ENCODE measurements at regions not wholly inside any gene's neighbourhood (a gene's known extent, or its start where the extent isn't known, plus 50 kb on each side); places are given as distances from the start of the nearest gene placed in this dataset.

DNA sequence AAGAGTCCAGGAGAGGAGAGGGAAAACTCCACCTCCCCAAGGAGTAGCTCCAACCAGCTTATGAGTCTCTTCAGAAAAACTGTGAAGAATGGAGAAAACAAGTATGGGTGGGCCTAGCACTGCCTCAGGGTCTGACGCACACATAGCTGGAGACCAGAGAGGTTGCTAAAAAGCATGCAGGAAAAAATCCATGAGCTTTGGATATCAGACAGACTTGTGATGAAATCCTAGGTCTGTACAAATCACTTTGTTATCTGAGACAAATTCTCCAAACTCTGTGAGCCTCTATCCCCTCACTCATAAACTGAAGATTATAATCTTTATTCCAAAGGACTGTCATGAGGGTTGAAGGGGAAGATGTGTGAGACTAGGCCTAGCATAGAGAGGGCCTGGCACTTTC lies 141.5 kb upstream of the FGGY start:
- peaks cover 18% of the 10 kb centered on the region for H3K4me1 ChIP-seq (ENCODE audit: control insufficient read depth, insufficient read depth, low read length)
- DNase-seq (ENCODE audit: low read depth in 4 of 6, low spot score in 6 of 6) = no peak
- no peak overlapping the region for H3K4me3 ChIP-seq (ENCODE audit: low read depth, low read length)
- peaks cover 7% of the 10 kb centered on the region for H3K9me3 ChIP-seq (ENCODE audit: control insufficient read depth, insufficient read depth, low read length)
- H3K36me3 ChIP-seq (ENCODE audit: control insufficient read depth, insufficient read depth, low read length) = no peaks in the 10 kb centered on the region
- no peak overlapping the region for H3K27ac ChIP-seq (ENCODE audit: low read depth, low read length)
- WGBS (ENCODE audit: insufficient coverage) = 100% methylated on average over 1 of the region's 1 CpG
- no peaks in the 10 kb centered on the region for H3K27me3 ChIP-seq (ENCODE audit: control insufficient read depth, insufficient read depth, low read length)

DNA sequence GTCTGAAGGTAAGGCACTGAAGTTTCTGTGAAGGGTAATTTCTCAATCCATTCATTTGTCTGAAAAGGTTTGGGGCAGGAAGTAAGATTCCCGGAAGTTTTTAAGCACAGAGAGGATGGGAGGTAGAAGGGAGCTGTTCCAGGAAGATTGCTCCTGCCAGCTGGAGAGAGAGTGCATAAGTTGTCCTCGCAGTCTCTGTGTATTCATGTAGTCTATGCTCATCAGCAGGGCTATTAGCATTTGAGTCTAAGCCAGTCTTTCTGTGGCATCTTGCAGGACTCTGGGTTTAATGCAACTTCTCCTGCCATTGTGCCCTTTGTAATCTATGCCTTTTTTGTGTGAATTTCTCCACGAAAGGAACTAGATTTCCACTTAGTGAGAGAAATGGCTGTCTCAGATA lies 140.8 kb upstream of the FGGY start:
- H3K27me3 ChIP-seq (ENCODE audit: control insufficient read depth, insufficient read depth, low read length) = no peaks in the 10 kb centered on the region
- no peak overlapping the region for H3K4me3 ChIP-seq (ENCODE audit: low read depth, low read length)
- H3K36me3 ChIP-seq (ENCODE audit: control insufficient read depth, insufficient read depth, low read length) = no peaks in the 10 kb centered on the region
- no peak overlapping the region for H3K27ac ChIP-seq (ENCODE audit: low read depth, low read length)
- peak in 2 of 6 donors; percentile 59 to 61 for DNase-seq (ENCODE audit: low read depth in 4 of 6, low spot score in 6 of 6)
- peaks cover 16% of the 10 kb centered on the region for H3K4me1 ChIP-seq (ENCODE audit: control insufficient read depth, insufficient read depth, low read length)
- H3K9me3 ChIP-seq (ENCODE audit: control insufficient read depth, insufficient read depth, low read length) = peaks cover 7% of the 10 kb centered on the region
- WGBS (ENCODE audit: insufficient coverage) = 25% methylated on average over 2 of the region's 3 CpGs

DNA sequence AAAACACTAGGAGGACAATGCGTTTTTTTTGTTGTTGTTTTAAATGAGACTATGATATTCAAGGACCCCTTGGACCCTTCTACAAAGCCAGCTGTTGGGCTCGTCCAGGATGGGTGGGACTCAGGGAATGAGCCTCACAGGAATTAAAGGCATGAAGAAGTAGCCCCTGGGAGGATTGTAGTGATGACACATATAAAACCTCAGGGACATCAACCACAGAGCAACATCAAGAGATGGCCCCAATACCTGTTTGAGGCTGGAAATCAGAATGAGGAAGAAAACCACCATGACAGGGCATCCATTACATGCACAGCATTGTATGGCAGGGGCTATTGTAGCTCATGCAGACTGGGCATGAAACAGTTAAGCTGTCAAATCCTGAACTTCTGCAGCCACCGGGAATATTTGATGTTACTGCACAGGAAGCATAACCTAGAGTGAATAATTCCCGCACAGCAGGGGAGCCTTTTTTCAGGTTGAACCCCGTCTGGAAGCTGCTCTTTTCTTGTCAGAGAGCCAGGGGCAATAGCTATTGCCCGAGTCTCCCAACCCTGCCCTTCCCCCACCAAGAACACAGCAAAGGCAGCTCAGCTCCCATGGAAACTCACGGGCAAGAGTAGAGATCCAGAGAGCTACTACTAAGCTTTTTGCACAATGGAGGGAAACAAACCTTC lies 140.2 kb upstream of the FGGY start:
- Histone ChIP-seq H3K4me3 (ENCODE audit: low read depth, low read length) (peak overlapping the region; percentile 14), H3K4me1 (ENCODE audit: control insufficient read depth, insufficient read depth, low read length) (peaks cover 12% of the 10 kb centered on the region), H3K27ac (ENCODE audit: low read depth, low read length) (peak overlapping the region; percentile 35), H3K27me3 (ENCODE audit: control insufficient read depth, insufficient read depth, low read length) (no peaks in the 10 kb centered on the region), H3K9me3 (ENCODE audit: control insufficient read depth, insufficient read depth, low read length) (peaks cover 7% of the 10 kb centered on the region), H3K36me3 (ENCODE audit: control insufficient read depth, insufficient read depth, low read length) (no peaks in the 10 kb centered on the region)
- 6% methylated on average over 5 of the region's 7 CpGs for WGBS (ENCODE audit: insufficient coverage)
- peak in 5 of 6 donors; percentile 43 to 87 (median 64) for DNase-seq (ENCODE audit: low read depth in 4 of 6, low spot score in 6 of 6)

DNA sequence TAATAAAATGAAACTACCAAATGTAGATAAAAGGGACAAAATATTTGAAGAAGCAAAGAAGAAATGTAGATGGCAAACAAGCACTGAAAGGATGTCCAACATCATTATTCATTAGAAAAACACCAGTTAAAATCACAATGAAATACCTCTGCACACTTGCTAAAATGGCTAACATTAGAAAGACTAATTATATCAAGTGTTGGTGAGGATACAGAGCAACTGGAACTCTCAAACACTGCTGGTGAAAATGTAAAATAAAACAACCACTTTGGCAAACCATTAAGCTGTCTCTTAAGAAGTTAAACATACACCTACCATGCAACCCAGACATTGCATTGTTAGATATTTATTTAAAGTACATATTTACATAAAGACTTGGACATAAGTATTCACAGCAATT lies 138.6 kb upstream of the FGGY start:
- Histone ChIP-seq H3K36me3 (ENCODE audit: control insufficient read depth, insufficient read depth, low read length) (no peaks in the 10 kb centered on the region), H3K9me3 (ENCODE audit: control insufficient read depth, insufficient read depth, low read length) (peaks cover 7% of the 10 kb centered on the region), H3K27me3 (ENCODE audit: control insufficient read depth, insufficient read depth, low read length) (no peaks in the 10 kb centered on the region), H3K27ac (ENCODE audit: low read depth, low read length) (no peak overlapping the region), H3K4me3 (ENCODE audit: low read depth, low read length) (no peak overlapping the region), H3K4me1 (ENCODE audit: control insufficient read depth, insufficient read depth, low read length) (peaks cover 12% of the 10 kb centered on the region)
- no peak for DNase-seq (ENCODE audit: low read depth in 4 of 6, low spot score in 6 of 6)

DNA sequence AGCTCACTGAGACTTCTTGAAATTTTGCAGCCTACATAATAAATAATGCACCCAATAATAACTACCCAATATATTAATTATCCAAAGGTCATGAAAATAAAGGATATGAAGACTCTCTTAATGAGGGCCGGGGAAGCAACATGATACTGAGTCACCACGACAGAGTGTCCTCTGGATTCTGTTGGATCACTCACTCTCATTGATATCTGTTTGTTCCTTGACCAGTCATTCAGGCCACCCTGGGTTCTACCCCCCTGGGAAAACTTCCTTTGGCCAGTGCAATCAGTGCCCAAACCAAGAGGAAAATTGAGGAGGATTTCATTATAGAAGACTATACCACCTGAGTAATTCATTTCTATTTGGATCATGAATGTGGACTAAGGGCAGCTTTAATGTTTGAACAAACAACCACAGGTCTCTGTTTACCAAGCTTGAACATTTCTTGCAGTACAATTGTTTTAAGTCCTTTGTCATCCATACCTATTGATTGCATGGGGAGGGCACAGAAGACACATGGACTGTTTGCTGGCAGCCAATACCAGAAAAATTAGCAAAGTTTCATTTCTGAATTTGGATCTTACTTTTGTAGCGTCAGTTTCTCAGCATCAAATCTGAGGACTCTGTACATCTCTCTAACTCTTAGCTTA lies 137.2 kb upstream of the FGGY start:
- Histone ChIP-seq H3K4me3 (ENCODE audit: low read depth, low read length) (no peak overlapping the region), H3K9me3 (ENCODE audit: control insufficient read depth, insufficient read depth, low read length) (peaks cover 7% of the 10 kb centered on the region), H3K36me3 (ENCODE audit: control insufficient read depth, insufficient read depth, low read length) (no peaks in the 10 kb centered on the region), H3K27ac (ENCODE audit: low read depth, low read length) (no peak overlapping the region), H3K27me3 (ENCODE audit: control insufficient read depth, insufficient read depth, low read length) (no peaks in the 10 kb centered on the region), H3K4me1 (ENCODE audit: control insufficient read depth, insufficient read depth, low read length) (peaks cover 12% of the 10 kb centered on the region)
- no peak for DNase-seq (ENCODE audit: low read depth in 4 of 6, low spot score in 6 of 6)
- WGBS (ENCODE audit: insufficient coverage) = no CpG with 5 or more reads among the region's 3 CpGs

DNA sequence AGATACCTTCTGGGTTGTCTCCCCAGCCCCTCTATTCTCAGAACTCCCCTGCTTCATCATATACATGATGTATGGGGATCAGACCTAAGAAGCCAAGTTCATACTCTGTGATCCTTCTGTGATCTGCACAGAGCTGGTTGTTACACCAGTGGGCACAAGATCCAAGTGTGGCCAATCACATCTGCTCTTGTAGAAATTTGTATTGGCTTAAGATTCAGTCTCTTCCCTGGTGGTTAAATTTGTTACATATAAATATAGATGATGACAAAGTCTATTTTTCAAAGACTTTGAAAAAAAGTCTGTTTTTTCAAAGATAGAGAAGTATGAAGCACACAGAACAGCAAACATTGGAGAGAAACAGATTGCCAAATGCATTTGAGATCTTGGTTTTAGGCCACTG lies 135.8 kb upstream of the FGGY start:
- no peak overlapping the region for H3K4me3 ChIP-seq (ENCODE audit: low read depth, low read length)
- no peak for DNase-seq (ENCODE audit: low read depth in 4 of 6, low spot score in 6 of 6)
- H3K27ac ChIP-seq (ENCODE audit: low read depth, low read length) = no peak overlapping the region
- H3K36me3 ChIP-seq (ENCODE audit: control insufficient read depth, insufficient read depth, low read length) = no peaks in the 10 kb centered on the region
- H3K27me3 ChIP-seq (ENCODE audit: control insufficient read depth, insufficient read depth, low read length) = no peaks in the 10 kb centered on the region
- H3K9me3 ChIP-seq (ENCODE audit: control insufficient read depth, insufficient read depth, low read length) = peaks cover 7% of the 10 kb centered on the region
- peaks cover 7% of the 10 kb centered on the region for H3K4me1 ChIP-seq (ENCODE audit: control insufficient read depth, insufficient read depth, low read length)

DNA sequence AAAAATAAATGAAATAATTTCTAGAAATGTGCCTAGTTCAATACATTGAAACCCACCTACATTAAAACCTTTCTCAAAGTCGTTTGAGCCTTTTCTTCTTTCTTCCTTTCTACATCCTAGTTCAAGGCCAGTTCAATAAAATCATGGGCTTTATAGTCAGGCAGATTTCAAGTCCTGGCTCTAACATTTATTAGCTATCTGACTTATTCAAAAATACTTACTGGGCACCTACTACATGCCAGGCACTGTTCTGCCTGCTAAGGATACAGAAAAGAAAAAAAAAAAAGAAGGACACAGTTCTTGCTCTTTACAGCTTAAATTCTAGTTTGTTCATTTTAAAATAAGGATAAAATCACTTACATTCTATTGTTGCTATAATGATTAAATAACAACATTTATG lies 134.2 kb upstream of the FGGY start:
- Histone ChIP-seq H3K9me3 (ENCODE audit: control insufficient read depth, insufficient read depth, low read length) (peaks cover 7% of the 10 kb centered on the region), H3K27me3 (ENCODE audit: control insufficient read depth, insufficient read depth, low read length) (no peaks in the 10 kb centered on the region), H3K4me3 (ENCODE audit: low read depth, low read length) (no peak overlapping the region), H3K4me1 (ENCODE audit: control insufficient read depth, insufficient read depth, low read length) (no peaks in the 10 kb centered on the region), H3K36me3 (ENCODE audit: control insufficient read depth, insufficient read depth, low read length) (no peaks in the 10 kb centered on the region), H3K27ac (ENCODE audit: low read depth, low read length) (no peak overlapping the region)
- no peak for DNase-seq (ENCODE audit: low read depth in 4 of 6, low spot score in 6 of 6)
- WGBS (ENCODE audit: insufficient coverage) = 71% methylated on average over 1 of the region's 1 CpG

DNA sequence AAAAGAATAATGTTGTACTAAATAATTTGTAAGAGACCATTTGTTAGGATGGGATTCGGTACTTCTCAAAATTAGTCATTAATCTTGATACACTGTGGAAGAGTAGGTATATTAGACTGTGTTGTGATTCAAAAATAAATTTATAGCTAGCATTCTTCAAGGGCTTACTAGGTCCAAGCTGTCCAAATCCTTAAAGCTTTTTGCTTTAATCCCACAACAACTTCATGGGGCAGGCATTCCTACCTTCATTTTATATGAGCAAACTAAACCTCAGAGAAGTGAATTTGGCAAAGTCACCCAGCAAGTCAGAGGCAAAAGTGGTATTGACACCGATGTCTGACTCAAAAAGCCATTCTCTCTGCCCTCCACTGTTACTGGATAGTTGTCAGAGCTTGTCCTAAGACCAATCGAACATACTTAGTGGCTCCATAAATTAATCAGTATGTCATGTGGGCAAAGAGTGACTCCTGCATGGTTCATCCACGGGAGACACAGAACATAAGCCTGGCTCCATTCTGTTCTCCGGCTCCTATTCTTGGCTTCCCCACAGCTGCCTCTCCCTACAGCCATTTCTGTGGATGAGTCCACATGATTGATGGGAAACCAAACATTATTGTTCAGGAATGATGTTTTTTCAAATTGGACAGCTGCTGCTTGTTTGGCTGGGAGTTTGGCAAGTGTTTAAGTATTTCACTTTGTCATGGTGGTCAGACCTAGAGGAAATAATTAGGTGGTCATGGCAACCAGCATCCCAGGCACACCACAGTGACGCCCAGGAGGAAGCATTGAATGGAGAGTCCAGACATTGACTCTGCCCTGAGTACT lies 133.4 kb upstream of the FGGY start:
- H3K27ac ChIP-seq (ENCODE audit: low read depth, low read length) = no peak overlapping the region
- peak in 3 of 6 donors; percentile 55 to 73 (median 72) for DNase-seq (ENCODE audit: low read depth in 4 of 6, low spot score in 6 of 6)
- 21% methylated on average over 3 of the region's 6 CpGs for WGBS (ENCODE audit: insufficient coverage)

DNA sequence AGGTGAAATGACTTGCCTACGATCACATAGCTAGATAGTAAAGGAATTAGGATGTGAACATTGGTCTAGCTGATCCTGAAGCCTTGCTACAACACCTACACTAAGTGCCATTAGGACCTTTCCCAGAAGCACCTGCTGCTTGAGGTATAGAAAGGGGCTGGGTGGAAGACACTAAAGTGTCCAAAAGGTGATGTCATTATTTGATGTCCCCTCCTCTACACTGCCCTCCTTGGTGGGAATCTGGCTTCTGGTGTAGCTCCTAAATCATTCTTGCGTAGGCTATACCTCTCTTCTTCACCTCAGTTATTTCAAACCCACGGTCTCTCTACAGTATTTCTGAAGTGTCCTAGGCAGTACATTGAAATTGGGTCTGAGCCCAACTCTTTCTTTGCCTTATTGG lies 132.5 kb upstream of the FGGY start:
- no peaks in the 10 kb centered on the region for H3K9me3 ChIP-seq (ENCODE audit: control insufficient read depth, insufficient read depth, low read length)
- no peaks in the 10 kb centered on the region for H3K27me3 ChIP-seq (ENCODE audit: control insufficient read depth, insufficient read depth, low read length)
- H3K4me3 ChIP-seq (ENCODE audit: low read depth, low read length) = no peak overlapping the region
- no peak for DNase-seq (ENCODE audit: low read depth in 4 of 6, low spot score in 6 of 6)
- WGBS (ENCODE audit: insufficient coverage) = no CpG with 5 or more reads among the region's 3 CpGs
- no peaks in the 10 kb centered on the region for H3K4me1 ChIP-seq (ENCODE audit: control insufficient read depth, insufficient read depth, low read length)
- no peak overlapping the region for H3K27ac ChIP-seq (ENCODE audit: low read depth, low read length)
- H3K36me3 ChIP-seq (ENCODE audit: control insufficient read depth, insufficient read depth, low read length) = no peaks in the 10 kb centered on the region

More for the DNA sequence above, 133.4 kb upstream of the FGGY start:
- Histone ChIP-seq H3K27me3 (ENCODE audit: control insufficient read depth, insufficient read depth, low read length) (no peaks in the 10 kb centered on the region), H3K4me1 (ENCODE audit: control insufficient read depth, insufficient read depth, low read length) (no peaks in the 10 kb centered on the region), H3K36me3 (ENCODE audit: control insufficient read depth, insufficient read depth, low read length) (no peaks in the 10 kb centered on the region), H3K4me3 (ENCODE audit: low read depth, low read length) (no peak overlapping the region), H3K9me3 (ENCODE audit: control insufficient read depth, insufficient read depth, low read length) (peaks cover 4% of the 10 kb centered on the region)
